Caco-2 (cell line): ENCODE measurements at regions not wholly inside any gene's neighbourhood (a gene's known extent, or its start where the extent isn't known, plus 50 kb on each side); places are given as distances from the start of the nearest gene placed in this dataset.

Experiments
- BruUV-seq: library from RNA; stranded (reverse); fragments of 400-500 nt; replicated peaks from 2 replicates; lab custom pipeline; 2021; lab: Mats Ljungman, UMichigan
- CTCF ChIA-PET: fragments of 300-600 bp; sonication (Branson Sonifier 250); formaldehyde crosslinking; loops from one replicate; lab custom pipeline; 2022; ENCODE audit warnings: antibody characterized with exemption; lab: Charles Lee
- POLR2A ChIA-PET: fragments of 300-600 bp; sonication (Branson Sonifier 250); formaldehyde crosslinking; loops from one replicate; lab custom pipeline; 2022; ENCODE audit warnings: antibody characterized with exemption; lab: Charles Lee
- DNase-seq, 2 experiments: peaks; one replicate each; pipeline versions ENCODE4 v3.0.0 to v3.0.0-alpha.2; 2020 to 2022
- H3K27me3 ChIP-seq: replicated peaks from 2 replicates; pipeline ENCODE4 v1.6.0; 2011; ENCODE audit warnings: low read length; ENCODE audit not compliant: control insufficient read depth, insufficient read depth
- H3K36me3 ChIP-seq: 2 replicates; pipeline ENCODE4 v1.5.1; 2011; ENCODE audit warnings: low read length; ENCODE audit not compliant: control insufficient read depth, insufficient read depth
- H3K4me1 ChIP-seq: fragments of 250-450 bp; sonication (Bioruptor Pico); 2 replicates; pipeline ENCODE4 v1.5.1; 2020; ENCODE audit warnings: mild to moderate bottlenecking
- H3K4me3 ChIP-seq: 2 replicates; pipeline ENCODE4 v1.5.1; 2011; ENCODE audit warnings: low read depth, mild to moderate bottlenecking, control low read depth, low read length
- H3K9me3 ChIP-seq: fragments of 250-450 bp; sonication (Bioruptor Pico); 2 replicates; pipeline ENCODE4 v1.5.1; 2020; ENCODE audit warnings: mild to moderate bottlenecking, moderate library complexity
- H3K27ac Mint-ChIP-seq: one replicate; pipeline ENCODE4 v1.8.0; 2022; ENCODE audit warnings: mixed read lengths; ENCODE audit not compliant: unreplicated experiment
- H3K27me3 Mint-ChIP-seq: one replicate; pipeline ENCODE4 v1.8.0; 2022; ENCODE audit warnings: mixed read lengths; ENCODE audit not compliant: insufficient read depth, unreplicated experiment
- H3K36me3 Mint-ChIP-seq: one replicate; pipeline ENCODE4 v1.8.0; 2022; ENCODE audit warnings: mild to moderate bottlenecking, mixed read lengths; ENCODE audit not compliant: insufficient read depth, unreplicated experiment
- H3K4me1 Mint-ChIP-seq: one replicate; pipeline ENCODE4 v1.8.0; 2022; ENCODE audit warnings: low read depth, mixed read lengths; ENCODE audit not compliant: unreplicated experiment
- H3K4me3 Mint-ChIP-seq: one replicate; pipeline ENCODE4 v1.8.0; 2022; ENCODE audit warnings: mild to moderate bottlenecking, moderate library complexity, mixed read lengths; ENCODE audit not compliant: unreplicated experiment
- H3K9me3 Mint-ChIP-seq: one replicate; pipeline ENCODE4 v1.8.0; 2022; ENCODE audit warnings: mixed read lengths; ENCODE audit not compliant: unreplicated experiment
- CTCF ChIP-seq, 2 experiments: fragments of 200-600 bp in 1 of 2; IDR thresholded peaks; 1 replicate in 1 of 2; 2 replicates in 1 of 2; pipeline versions ENCODE4 v1.5.1 to v1.8.0; 2011 to 2022; ENCODE audit warnings: antibody characterized with exemption in 1 of 2, control low read depth in 1 of 2, inconsistent platforms in 1 of 2, low read depth in 1 of 2, low read length in 1 of 2, mild to moderate bottlenecking in 1 of 2, moderate library complexity in 1 of 2; ENCODE audit not compliant: insufficient read depth in 1 of 2, severe bottlenecking in 1 of 2, unreplicated experiment in 1 of 2
- intact Hi-C: fragments of 100-400 bp; cut with micrococcal nuclease; formaldehyde crosslinking; loops from one replicate; pipeline ENCODE4 v1.10.0; 2022; ENCODE audit not compliant: unreplicated experiment

GRCh38 chr6:170063431-170063830, 227.4 kb downstream of the DLL1 start:
- Histone ChIP-seq H3K9me3 (no peaks in the 10 kb centered on the region), H3K27me3 (no peaks in the 10 kb centered on the region), H3K4me1 (0 out of 2 replicates have a peak, but pooled peaks cover under 1% of the 10 kb centered on the region), H3K4me3 (no peak overlapping the region), H3K36me3 (no peaks in the 10 kb centered on the region)
- Mint-ChIP-seq H3K27me3 (no peaks in the 10 kb centered on the region), H3K36me3 (no peaks in the 10 kb centered on the region), H3K9me3 (no peaks in the 10 kb centered on the region), H3K4me3 (no peak overlapping the region), H3K4me1 (no peaks in the 10 kb centered on the region), H3K27ac (no peak overlapping the region)
- TF ChIP-seq CTCF (IDR thresholded peaks at IDR 0.05; ENCODE audit: insufficient read depth in 1 of 2, low read depth in 1 of 2, low read length in 1 of 2, severe bottlenecking in 1 of 2, unreplicated experiment in 1 of 2): no peak
- no TSS peak for BruUV-seq
- ChIA-PET POLR2A (no interaction called here), CTCF (no interaction called here)
- intact Hi-C loops: no loop called here
- DNase-seq: peak in 1 of 2 experiments; percentile 9

GRCh38 chr6:170062915-170063241, 228.0 kb downstream of the DLL1 start:
- no peaks in the 10 kb centered on the region for H3K27me3 Mint-ChIP-seq
- no TSS peak for BruUV-seq
- ChIA-PET CTCF (no interaction called here), POLR2A (no interaction called here)
- H3K27ac Mint-ChIP-seq: no peak overlapping the region
- no peaks in the 10 kb centered on the region for H3K4me1 Mint-ChIP-seq
- intact Hi-C loops: no loop called here
- no peak for TF ChIP-seq CTCF (IDR thresholded peaks at IDR 0.05; ENCODE audit: insufficient read depth in 1 of 2, low read depth in 1 of 2, low read length in 1 of 2, severe bottlenecking in 1 of 2, unreplicated experiment in 1 of 2)
- no peak overlapping the region for H3K4me3 ChIP-seq
- H3K4me1 ChIP-seq: 0 out of 2 replicates have a peak, but pooled peaks cover 6% of the 10 kb centered on the region
- peaks cover 2% of the 10 kb centered on the region for H3K36me3 Mint-ChIP-seq
- H3K36me3 ChIP-seq: no peaks in the 10 kb centered on the region
- H3K27me3 ChIP-seq: no peaks in the 10 kb centered on the region
- H3K4me3 Mint-ChIP-seq: no peak overlapping the region
- no peaks in the 10 kb centered on the region for H3K9me3 Mint-ChIP-seq
- no peak for DNase-seq
- no peaks in the 10 kb centered on the region for H3K9me3 ChIP-seq

GRCh38 chr6:170062209-170062914, 228.5 kb downstream of the DLL1 start:
- H3K27me3 ChIP-seq: no peaks in the 10 kb centered on the region
- 0 out of 2 replicates have a peak, but pooled peaks cover 7% of the 10 kb centered on the region for H3K4me1 ChIP-seq
- no peaks in the 10 kb centered on the region for H3K9me3 Mint-ChIP-seq
- H3K4me1 Mint-ChIP-seq: no peaks in the 10 kb centered on the region
- ChIA-PET POLR2A (no interaction called here), CTCF (no interaction called here)
- H3K36me3 Mint-ChIP-seq: peaks cover 4% of the 10 kb centered on the region
- H3K4me3 Mint-ChIP-seq: no peak overlapping the region
- H3K4me3 ChIP-seq: no peak overlapping the region
- intact Hi-C loops: no loop called here
- no TSS peak for BruUV-seq
- DNase-seq: peak in 1 of 2 experiments; percentile 17
- no peaks in the 10 kb centered on the region for H3K36me3 ChIP-seq
- no peak overlapping the region for H3K27ac Mint-ChIP-seq
- H3K9me3 ChIP-seq: no peaks in the 10 kb centered on the region
- TF ChIP-seq CTCF (IDR thresholded peaks at IDR 0.05; ENCODE audit: insufficient read depth in 1 of 2, low read depth in 1 of 2, low read length in 1 of 2, severe bottlenecking in 1 of 2, unreplicated experiment in 1 of 2): no peak
- H3K27me3 Mint-ChIP-seq: no peaks in the 10 kb centered on the region
